ENCODE measurements at regions not wholly inside any gene's neighbourhood (a gene's known extent, or its start where the extent isn't known, plus 50 kb on each side); places are given as distances from the start of the nearest gene placed in this dataset.

DNA sequence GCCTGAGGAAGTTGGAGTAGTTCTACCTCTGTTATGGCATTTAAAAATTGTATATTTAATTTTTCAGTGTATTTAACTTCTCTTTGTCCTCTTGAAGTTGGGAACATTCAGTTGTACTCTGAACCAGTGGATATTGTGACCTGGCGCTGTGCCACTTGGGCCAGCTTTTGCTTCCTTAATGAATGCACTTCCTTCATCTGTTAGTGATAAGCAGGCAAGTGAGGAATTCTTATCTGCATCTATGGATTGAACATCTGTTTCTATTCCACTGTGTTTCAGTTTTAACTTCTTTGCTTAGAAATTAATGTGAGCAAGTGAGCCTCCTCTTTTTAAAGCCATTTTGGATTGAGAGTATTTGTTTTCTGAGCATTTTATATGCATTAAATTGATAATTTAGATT, 128.3 kb downstream of the UCHL1 start:
- peak in 2 of 3 donors; percentile 70 to 87 for DNase-seq (ENCODE audit: low read depth in 2 of 3, low spot score in 2 of 3)

DNA sequence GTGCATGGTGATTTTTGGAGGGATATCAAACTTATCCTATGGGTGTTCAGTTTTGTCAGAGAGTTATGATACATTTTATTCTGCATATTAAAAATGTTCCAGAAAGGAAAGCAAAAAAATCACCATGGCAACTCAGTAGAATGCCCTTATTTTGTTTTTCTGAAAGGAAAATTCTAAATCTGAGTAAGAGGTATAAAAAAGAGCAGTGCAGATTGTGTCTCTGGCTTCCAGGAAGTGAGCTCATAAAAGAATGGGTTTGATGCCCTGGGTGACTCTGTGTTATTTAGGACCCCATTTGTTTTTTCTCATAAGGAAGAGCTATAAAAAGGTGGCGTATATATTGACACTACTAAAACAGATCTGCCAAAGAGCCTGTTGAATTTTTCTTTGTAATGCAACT, 128.8 kb downstream of the UCHL1 start:
- DNase-seq (ENCODE audit: low read depth in 2 of 3, low spot score in 2 of 3): no peak

DNA sequence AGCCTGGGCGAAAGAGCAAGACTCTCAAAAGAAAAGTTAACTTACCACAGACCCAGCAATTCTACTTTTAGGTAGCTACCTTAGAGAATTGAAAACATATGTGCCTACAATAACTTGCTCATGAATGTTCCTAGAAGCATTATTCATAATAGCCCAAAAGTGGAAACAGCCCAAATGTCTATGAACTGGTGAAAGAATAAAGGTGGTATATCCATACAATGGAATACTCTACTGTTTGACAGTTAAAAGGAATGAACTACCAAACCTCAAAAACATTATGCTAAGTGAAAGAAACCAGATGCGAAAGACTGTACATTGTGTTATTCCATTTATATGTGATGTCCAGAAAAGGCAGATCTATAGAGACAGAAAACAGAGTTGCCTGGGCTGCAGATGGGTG, 131.4 kb downstream of the UCHL1 start:
- DNase-seq (ENCODE audit: low read depth in 2 of 3, low spot score in 2 of 3): no peak

DNA sequence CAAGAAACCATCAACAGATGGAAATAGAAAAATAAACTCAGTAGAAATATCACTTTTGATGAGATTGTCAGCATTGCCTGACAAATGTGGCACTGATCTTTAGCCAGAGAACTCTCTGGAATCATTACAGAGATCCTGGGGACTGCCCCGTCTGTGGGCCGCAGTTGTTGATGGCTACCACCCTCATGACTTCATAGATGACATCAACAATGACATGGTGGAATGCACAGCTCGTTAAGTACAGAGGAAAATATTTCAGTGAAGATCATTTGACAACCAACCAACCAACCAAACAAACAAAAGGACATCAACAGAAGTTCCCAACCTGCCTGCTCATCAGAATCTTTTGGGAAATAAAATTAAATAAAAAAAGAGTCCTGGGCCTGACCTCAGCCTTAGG, 132.6 kb downstream of the UCHL1 start:
- DNase-seq (ENCODE audit: low read depth in 2 of 3, low spot score in 2 of 3): no peak

DNA sequence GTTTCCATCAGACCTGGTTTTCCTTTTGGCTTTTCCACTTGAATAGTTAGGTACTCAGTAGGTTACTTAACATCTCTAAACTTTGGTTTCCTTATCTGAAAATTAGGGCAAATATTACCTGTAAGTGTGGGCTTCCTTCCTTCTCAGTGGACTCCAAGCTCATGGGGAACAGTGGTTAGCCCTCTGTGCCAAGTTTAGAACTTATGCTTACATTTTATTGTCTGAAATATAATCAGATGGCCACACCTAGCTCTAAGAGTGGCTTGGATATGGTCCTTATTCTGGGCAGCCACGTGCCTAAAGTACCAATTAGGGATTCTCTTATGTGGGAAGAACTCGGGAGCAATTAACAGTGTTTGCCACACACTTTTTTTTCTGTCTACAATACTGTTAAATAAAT, 133.9 kb downstream of the UCHL1 start:
- no peak for DNase-seq (ENCODE audit: low read depth in 2 of 3, low spot score in 2 of 3)

DNA sequence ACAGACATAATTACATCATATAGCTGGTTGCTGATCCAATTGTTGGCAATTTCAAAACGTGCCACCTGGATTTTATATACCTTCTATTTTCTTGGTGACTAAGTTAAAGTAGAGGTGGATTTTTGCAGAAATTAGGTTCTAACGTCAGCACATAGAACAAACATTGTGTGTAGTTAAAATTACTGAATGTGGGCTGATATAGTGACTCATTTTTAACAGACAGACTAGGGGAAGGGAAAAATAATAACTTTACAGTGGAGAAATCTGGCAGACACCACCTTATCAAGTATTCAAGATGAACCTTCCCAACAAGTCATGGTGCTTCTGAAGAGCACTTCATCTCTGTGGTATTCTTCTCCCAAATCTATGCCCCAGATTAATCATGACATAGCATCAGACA, 134.5 kb downstream of the UCHL1 start:
- no peak for DNase-seq (ENCODE audit: low read depth in 2 of 3, low spot score in 2 of 3)

DNA sequence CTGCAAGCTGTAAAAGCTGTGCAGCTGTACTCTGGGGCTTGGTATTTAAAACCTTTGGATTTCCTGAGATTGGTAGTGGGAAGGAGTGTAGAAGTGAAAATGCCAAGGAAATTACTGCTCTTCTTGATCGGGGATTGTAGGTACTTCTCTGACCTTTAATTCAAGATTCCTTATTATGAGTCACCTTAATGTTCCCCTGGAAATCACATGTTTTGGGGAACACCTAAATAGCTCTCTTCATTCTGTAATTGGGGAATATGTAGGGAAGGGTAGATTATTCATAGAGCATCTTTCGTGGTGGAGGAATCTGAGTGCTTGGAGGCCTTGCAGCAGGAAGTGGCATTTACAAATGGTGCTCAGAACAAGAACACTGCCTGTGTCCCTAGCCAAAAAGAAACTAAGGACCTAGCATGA, 137.8 kb downstream of the UCHL1 start:
- DNase-seq (ENCODE audit: low read depth in 2 of 3, low spot score in 2 of 3): no peak

DNA sequence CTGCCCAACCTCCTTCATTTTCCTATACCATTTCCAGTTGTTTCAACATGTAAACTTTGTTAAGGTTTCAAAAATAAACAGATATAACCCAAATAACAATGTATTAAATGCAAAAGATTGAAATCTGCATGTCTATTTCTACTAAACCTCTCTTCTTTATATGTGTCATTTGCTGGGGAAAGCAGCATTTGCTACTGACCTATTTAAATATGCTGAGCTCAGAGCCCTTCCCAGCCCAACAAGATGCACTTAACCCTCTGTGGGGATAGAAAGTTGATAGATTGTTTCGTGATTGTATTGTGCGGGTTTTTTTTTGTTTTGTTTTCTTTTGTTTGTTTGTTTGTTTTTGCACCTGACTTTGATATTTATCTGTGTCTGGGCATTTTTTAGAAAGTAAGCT, 139.5 kb downstream of the UCHL1 start:
- no peak for DNase-seq (ENCODE audit: low read depth in 2 of 3, low spot score in 2 of 3)

DNA sequence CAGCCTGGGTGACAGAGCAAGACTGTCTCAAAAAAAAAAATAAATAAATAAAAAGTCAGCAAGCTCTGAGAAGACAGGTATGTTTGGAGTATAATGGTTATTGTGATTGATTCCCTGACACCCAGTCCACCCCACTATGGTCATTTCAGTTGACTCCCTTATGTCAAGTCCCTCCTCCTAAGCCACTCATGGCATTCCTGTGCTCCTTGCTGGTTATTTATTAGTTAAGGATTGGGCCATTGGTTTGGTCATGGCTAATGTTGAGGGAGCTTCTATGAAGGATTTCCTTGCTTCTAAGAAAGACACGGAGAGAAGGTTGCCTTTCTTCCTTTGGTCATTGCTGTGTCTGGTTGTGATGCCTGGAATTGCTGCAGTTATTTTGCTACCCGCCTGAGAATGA, 140.1 kb downstream of the UCHL1 start:
- no peak for DNase-seq (ENCODE audit: low read depth in 2 of 3, low spot score in 2 of 3)

DNA sequence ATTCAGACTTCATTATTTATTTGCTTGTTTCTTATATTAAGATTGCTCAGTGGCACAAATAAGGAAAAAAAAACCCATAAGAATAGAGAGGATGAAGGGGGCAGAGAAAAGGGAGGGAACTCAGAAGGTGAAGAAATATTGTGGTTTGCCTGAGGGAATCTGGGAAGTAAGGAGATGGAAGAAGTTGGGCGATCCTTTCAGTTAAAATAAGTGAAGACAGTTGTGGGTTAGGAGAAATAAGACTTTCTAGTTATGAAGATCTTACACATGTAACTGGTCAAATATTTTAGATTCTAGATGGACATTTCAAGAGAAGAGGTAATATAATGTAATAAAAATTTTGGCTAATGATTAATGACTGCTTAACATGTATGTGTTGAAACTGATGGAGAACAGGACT, 138.7 kb upstream of the LIMCH1 start:
- no peak for DNase-seq (ENCODE audit: low read depth in 2 of 3, low spot score in 2 of 3)

DNA sequence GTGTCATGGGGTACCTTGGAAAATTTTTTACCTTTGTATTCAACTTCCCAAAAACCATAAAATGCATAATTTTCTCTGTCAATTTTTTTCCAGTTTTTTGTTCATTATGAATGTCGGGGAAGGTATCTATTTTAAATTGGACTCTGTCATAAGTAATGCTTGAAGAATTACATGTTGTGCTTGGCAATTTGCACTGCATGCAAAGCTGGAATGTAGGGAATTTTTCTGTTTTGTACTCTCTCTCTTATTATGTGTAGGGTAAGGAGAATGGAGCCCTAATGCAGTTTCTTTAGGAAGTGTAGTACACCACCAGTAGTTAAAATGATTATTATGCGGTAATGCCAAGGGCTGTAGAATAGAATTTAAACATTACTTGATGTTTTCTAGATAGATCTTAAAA, 137.7 kb upstream of the LIMCH1 start:
- no peak for DNase-seq (ENCODE audit: low read depth in 2 of 3, low spot score in 2 of 3)

DNA sequence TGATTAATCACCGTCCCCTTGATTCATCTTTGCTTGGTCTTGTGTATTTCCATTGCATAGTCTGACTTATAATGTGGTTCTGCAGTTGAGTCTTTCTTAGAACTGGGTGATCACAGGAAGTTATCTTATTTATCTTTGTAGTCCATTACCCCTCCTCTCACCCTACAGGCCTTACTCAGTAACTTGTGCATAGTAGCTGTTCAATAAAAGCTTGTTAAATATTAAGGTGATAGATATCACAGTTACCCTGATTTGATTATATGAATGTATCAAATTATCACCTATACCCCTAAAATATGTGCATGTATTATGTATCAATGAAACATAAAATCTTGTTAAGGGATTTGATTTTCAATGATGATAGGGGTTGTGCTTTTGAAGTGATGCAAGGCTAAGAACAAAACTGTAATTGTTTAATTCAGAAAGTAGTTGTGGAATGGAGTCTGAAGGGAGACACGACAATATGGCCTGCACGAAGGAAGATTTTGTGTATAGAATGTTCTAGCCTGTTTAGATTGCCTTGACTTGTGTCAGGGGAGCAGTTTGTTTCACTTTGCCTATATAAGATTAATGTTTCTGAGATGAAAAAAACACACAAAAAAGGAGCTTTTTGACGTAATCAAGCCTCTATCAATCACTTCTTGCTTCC, 132.4 kb upstream of the LIMCH1 start:
- DNase-seq (ENCODE audit: low read depth in 2 of 3, low spot score in 2 of 3): no peak

DNA sequence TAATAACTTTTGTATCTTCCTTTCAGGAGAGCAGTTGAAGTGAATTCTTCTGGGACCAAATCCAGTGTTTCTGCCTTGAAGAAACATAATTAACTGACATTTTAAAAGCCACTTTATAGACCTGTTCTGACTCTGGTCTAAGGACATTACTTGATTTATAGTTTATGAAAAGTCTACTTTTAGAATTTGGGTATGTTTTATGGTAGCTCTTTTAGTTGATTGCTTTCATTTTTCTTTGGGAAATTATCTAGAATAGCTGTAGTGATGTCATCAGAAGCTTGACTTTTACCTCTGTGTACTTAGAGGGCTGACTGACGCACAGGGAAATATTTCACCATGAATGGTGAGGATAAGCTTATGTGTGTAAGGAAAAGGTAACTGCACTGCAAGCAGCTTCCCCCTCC, 131.8 kb upstream of the LIMCH1 start:
- no peak for DNase-seq (ENCODE audit: low read depth in 2 of 3, low spot score in 2 of 3)

DNA sequence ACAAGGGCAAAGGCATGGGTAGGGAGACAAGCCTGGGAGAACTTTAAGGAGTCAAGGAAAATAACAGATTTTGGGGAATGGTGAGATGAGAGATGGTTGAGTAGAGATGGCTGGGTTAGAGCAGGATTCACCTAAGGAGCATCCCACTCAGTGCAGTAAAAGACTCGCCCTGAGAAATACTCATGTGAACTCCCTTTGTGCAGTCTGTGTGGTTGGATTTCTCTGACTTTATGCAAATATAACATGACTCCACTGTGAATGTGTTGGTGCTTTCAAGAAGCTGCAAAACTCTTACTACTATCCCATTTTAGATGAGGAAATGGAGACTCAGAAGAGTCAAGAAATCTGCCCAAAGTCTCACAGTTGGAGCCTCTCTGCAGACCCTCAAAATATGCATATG, 129.8 kb upstream of the LIMCH1 start:
- no peak for DNase-seq (ENCODE audit: low read depth in 2 of 3, low spot score in 2 of 3)

DNA sequence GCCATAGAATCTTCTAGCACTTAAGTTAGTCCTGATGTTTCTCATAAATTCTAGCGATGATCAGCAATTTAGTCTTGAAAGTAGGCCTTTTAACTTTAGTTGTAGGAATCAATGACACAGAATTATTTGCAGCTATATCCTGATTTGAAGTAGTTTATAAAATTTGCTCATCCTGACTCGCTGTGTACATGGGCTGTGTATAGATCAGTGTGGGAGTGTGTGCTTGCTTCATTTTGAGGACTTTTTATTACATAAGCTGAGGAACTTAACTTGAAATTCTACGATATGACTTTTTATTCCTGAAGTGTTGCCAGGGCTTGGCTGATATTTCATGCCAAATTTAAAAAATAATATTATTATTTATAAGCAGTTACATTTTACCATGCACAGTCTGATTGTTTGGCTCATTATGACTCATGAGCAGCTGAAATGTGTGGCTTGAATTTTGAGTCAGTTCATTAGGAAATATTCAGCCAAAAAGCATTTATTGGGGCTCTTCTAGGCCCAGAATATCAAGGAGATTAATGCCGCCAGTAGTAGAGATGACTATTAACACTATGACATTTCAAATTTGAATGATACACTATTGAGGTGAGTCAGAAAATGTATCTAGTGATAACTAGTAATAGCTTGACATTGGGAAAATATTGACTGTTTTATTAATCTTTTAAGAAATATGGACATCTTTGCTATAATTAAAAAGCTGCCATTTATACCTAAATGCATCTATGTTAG, 128.9 kb upstream of the LIMCH1 start:
- DNase-seq (ENCODE audit: low read depth in 2 of 3, low spot score in 2 of 3): no peak

DNA sequence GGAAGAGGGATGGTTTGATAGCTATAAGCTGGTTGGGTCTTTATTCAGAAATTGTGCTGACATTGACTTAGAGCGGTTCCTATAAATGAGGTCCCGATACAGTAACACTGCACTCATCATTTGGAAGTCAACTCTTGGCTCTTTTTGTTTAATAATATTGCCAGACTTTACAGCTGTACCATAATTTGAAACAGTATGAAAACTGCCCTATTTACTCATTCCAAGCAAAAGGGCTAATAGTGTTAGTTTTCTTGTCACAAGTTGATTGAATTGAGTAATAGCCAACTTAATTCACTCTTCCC, 128.4 kb upstream of the LIMCH1 start:
- DNase-seq (ENCODE audit: low read depth in 2 of 3, low spot score in 2 of 3): no peak

DNA sequence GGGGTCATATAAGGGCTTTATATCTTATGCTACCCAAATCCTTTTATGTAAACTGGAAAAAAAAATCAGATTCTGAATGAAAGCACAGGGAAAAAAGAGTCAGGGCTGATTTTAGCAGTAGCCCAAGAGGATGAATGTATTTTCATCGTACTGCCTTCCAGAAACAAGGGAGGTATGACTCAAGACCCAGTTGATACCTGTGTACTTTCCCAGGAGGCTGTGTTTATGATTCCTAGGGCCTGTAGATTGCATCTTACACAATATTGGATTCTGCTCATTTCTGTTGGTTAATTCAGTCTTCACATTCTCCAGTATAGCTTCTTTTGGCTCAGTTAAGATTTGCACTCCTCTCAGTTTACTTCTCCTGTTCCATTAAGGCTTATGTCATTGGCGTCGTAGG, 127.9 kb upstream of the LIMCH1 start:
- no peak for DNase-seq (ENCODE audit: low read depth in 2 of 3, low spot score in 2 of 3)

DNA sequence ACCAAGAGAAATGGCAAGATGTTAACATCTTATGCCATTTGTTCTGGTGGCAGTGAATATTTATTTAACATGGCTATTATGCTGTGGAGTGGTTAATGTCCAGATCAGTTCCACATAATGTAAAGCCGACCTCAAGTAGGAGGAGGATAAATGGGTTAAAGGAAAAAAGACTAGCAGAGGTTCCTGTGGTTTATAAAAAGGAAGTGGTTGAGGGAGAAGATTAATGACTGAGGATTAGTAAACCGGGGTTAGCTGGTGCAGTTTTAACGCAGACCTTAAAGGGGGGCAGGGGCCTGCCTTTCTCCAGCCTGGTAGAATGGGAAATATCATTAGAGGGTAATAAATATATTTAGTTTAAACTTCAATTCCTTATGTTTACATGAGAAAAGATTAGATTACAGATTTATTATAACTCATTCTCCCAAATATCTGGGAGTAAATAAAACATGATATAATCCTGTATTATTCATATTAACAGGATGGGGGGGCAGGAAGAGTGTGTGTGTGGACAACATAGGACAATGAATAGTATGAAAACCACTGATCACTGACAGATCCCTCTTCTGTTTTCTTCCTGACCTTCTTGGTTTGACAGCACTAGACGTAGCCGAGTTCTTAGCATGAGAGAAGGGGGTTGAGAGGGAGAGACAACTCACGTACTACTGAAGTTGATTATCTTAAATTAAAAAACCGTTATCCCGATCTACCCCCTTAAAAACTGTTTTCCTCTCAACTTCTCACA, 124.1 kb upstream of the LIMCH1 start:
- peak in 2 of 3 donors; percentile 65 to 84 for DNase-seq (ENCODE audit: low read depth in 2 of 3, low spot score in 2 of 3)

DNA sequence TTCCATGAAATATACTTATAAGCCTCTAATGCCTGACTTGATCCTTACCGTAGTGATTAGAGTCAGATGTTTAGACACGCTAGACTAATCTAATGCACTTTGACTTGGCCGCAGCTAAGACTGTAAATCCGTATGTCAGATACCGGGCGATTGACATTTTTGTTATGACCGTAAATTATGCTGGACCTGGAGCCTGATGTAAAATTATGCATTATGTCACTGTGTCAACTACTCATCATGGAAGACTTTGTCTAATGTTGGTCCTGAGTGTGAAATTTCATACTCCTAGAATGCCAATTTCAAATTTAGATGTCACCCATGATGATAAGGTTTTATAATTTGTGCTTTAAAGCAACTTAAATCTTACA, 123.6 kb upstream of the LIMCH1 start:
- no peak for DNase-seq (ENCODE audit: low read depth in 2 of 3, low spot score in 2 of 3)

DNA sequence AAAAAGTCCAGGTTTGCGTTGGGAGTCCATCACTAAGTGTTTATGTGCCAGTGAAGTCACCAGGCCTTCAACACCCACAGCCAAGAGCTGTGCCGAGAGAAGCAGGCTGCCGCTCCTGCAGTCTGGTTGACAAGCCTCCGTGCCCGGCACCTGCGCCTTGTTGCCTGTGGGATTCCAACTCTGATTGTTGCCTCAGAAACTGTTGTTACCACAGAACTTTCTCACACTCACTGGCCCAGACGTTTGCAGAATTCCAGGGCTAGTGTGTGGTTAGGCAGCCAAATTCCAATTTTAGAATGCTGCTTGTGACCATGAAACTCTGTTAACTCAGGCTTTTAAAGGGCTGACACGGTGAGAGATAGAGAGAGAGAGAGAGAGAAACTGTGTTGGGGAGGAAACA, 119.5 kb upstream of the LIMCH1 start:
- DNase-seq (ENCODE audit: low read depth in 2 of 3, low spot score in 2 of 3): no peak

DNA sequence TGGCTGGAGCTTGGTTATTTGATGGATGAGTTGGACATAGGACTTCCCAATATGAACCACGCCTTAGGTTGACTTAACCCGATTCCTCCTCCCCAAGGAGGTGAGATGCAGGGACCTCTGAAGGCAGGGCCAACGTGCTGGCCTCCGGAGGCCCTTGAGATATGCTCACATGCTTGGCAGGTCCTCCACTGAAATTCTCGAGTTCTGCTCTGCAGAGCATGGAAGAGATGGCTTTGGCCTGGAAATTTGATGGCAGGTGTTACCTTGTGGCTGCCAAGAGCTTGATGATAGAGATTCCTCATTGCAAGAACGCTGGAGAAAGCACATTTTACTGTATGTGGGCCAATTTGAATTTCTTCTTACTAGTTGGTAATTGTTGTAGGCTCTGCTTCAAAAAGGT, 117.4 kb upstream of the LIMCH1 start:
- no peak for DNase-seq (ENCODE audit: low read depth in 2 of 3, low spot score in 2 of 3)

DNA sequence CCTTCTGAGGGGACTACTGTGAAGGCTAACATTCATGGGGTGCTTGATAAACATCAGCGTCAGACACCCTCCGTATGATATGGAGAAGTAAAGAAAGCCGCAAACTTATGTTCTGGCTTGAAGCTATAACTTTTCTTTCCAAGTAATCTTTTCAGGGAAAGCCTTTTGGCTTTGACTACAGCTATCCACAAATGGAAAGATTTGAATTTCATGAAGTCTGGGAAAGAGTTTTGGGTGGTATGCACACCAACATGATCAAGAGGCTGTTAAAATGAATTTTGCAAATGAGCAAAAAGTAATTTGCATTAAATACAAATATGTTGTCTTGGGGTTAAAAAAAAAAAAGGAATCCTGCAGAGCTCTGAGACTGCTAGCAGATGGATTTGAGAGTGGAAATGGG, 114.8 kb upstream of the LIMCH1 start:
- no peak for DNase-seq (ENCODE audit: low read depth in 2 of 3, low spot score in 2 of 3)

All from hematopoietic multipotent progenitor cell (in vitro differentiated cells).